Mammary epithelial cell (primary cell): ENCODE measurements at regions not wholly inside any gene's neighbourhood (a gene's known extent, or its start where the extent isn't known, plus 50 kb on each side); places are given as distances from the start of the nearest gene placed in this dataset.

Experiments
- CTCF ChIP-seq, 2 donors: IDR thresholded peaks in 1 of 2; conservative IDR thresholded peaks in 1 of 2; 2 replicates each; pipeline ENCODE4 v1.5.1; 2011 to 2012; ENCODE audit warnings: inconsistent platforms in 2 of 2, low read length in 2 of 2, mild to moderate bottlenecking in 2 of 2, control low read depth in 1 of 2, low read depth in 1 of 2; ENCODE audit not compliant: insufficient read depth in 1 of 2; ENCODE audit errors: extremely low read depth in 1 of 2
- EZH2 ChIP-seq: IDR thresholded peaks from 2 replicates; pipeline ENCODE4 v1.6.1; 2012; ENCODE audit warnings: low read length, inconsistent platforms, borderline replicate concordance

DNA sequence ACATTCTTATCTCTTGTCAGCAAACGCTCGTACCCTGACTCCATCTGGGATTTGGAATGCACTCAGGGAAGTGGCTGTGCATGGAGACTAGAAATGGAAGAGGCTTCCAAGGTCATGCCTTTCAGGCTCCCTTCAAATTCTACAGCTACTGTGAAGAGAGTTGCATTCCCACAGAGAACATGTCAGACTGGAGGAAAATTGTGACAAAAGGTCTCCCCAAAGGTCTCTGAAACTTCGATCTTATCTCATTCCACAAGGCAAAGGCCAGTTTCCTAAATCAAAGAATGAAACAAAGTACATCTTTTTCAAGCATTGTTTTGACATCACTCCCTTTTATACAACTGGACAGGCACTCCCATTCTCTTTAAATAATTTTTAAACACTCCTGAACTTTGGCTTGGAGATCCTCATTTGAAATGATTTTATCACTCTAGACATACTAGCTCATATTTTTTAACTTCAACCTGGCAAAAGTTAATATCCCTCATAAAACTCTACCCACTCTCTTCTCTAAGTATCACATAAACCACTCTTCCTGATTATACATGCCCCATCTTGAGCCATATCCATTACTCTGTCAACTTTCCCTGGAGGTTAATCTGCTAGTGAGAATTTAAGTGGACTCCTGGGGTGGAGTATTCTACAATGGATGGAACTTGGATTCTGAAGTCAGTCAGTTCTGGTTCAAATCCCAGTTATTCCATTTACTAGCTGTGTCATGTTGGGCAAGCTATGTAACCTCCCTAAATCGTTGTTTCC, 218.1 kb upstream of the HMGA2 start:
- TF ChIP-seq CTCF (conservative IDR thresholded peaks at IDR 0.05 in 1 of 2, IDR thresholded peaks at IDR 0.05 in 1 of 2; ENCODE audit: extremely low read depth in 1 of 2, insufficient read depth in 1 of 2, low read depth in 1 of 2, low read length in 2 of 2) (no peak), EZH2 (no peak)
